Endothelial cell of umbilical vein (primary cell): ENCODE measurements at regions not wholly inside any gene's neighbourhood (a gene's known extent, or its start where the extent isn't known, plus 50 kb on each side); places are given as distances from the start of the nearest gene placed in this dataset.

Experiments
- BruUV-seq: library from RNA; stranded (reverse); fragments of 400-500 nt; replicated peaks from 2 replicates; lab custom pipeline; 2021; lab: Mats Ljungman, UMichigan
- CTCF ChIA-PET: fragments of 300-600, 350-600 bp; sonication (Branson Sonifier 250); formaldehyde crosslinking; loops from one replicate; lab custom pipeline; 2021; ENCODE audit warnings: antibody characterized with exemption, inconsistent platforms; lab: Charles Lee
- POLR2A ChIA-PET: fragments of 300-600, 350-600 bp; sonication (Branson Sonifier 250); formaldehyde crosslinking; loops from one replicate; lab custom pipeline; 2021; ENCODE audit warnings: antibody characterized with exemption, inconsistent platforms; lab: Charles Lee
- DNase-seq: peaks from one replicate; pipeline ENCODE4 v3.0.0-alpha.2; 2011; ENCODE audit warnings: low read depth, low spot score
- FAIRE-seq: peaks from 2 replicates; lab custom pipeline; 2011; peaks lifted over from hg19 to GRCh38; lab: Jason Lieb, UNC
- H2AFZ ChIP-seq: 2 replicates; pipeline ENCODE4 v1.6.0; 2012; ENCODE audit warnings: low read depth, low read length, control low read depth, inconsistent platforms
- H3K27ac ChIP-seq: 2 replicates; pipeline ENCODE4 v1.5.1; 2011; ENCODE audit warnings: low read depth, mild to moderate bottlenecking, control low read depth, low read length, moderate library complexity; ENCODE audit not compliant: insufficient read depth
- H3K27me3 ChIP-seq, 2 experiments: 2 replicates each; pipeline versions ENCODE4 v1.6.0 to v1.6.1; 2011; ENCODE audit warnings: low read length in 2 of 2, mixed read lengths in 1 of 2; ENCODE audit not compliant: control insufficient read depth in 2 of 2, insufficient read depth in 2 of 2
- H3K36me3 ChIP-seq, 2 experiments: 2 replicates in 1 of 2; 3 replicates in 1 of 2; pipeline ENCODE4 v1.5.1; 2011; ENCODE audit warnings: low read length in 2 of 2, mild to moderate bottlenecking in 1 of 2, moderate library complexity in 1 of 2; ENCODE audit not compliant: control insufficient read depth in 2 of 2, insufficient read depth in 2 of 2; ENCODE audit errors: extremely low read depth in 1 of 2
- H3K4me1 ChIP-seq: 3 replicates; pipeline ENCODE4 v1.5.1; 2011; ENCODE audit warnings: mild to moderate bottlenecking, low read length; ENCODE audit not compliant: control insufficient read depth, insufficient read depth; ENCODE audit errors: extremely low read depth
- H3K4me2 ChIP-seq: 2 replicates; pipeline ENCODE4 v1.6.1; 2011; ENCODE audit warnings: low read length, control low read depth, mixed read lengths; ENCODE audit not compliant: insufficient read depth
- H3K4me3 ChIP-seq, 3 experiments: fragments of 200-600 bp in 1 of 3; sonication (generic), shearing (Covaris generic) in 1 of 3; replicated peaks in 1 of 3; 2 replicates each; pipeline ENCODE4 v1.5.1; 2011 to 2016; ENCODE audit warnings: control low read depth in 3 of 3, low read length in 3 of 3, mild to moderate bottlenecking in 2 of 3, inconsistent platforms in 1 of 3, low read depth in 1 of 3, moderate library complexity in 1 of 3; ENCODE audit not compliant: insufficient read depth in 1 of 3
- H3K79me2 ChIP-seq: 2 replicates; pipeline ENCODE4 v1.6.0; 2012; ENCODE audit warnings: low read length, inconsistent platforms; ENCODE audit not compliant: control insufficient read depth, insufficient read depth
- H3K9ac ChIP-seq: replicated peaks from 2 replicates; pipeline ENCODE3; 2011; ENCODE audit warnings: low read length, control low read depth; ENCODE audit not compliant: insufficient read depth; ENCODE audit errors: extremely low read depth
- H3K9me1 ChIP-seq: replicated peaks from 3 replicates; pipeline ENCODE4 v1.6.0; 2011; ENCODE audit warnings: mild to moderate bottlenecking, low read length; ENCODE audit not compliant: control insufficient read depth, insufficient read depth; ENCODE audit errors: extremely low read depth
- H3K9me3 ChIP-seq: replicated peaks from 2 replicates; pipeline ENCODE4 v1.5.1; 2012; ENCODE audit warnings: low read length, inconsistent platforms; ENCODE audit not compliant: control insufficient read depth, insufficient read depth
- H4K20me1 ChIP-seq: replicated peaks from 2 replicates; pipeline ENCODE3; 2011; ENCODE audit warnings: mild to moderate bottlenecking, low read length; ENCODE audit not compliant: control insufficient read depth, insufficient read depth; ENCODE audit errors: extremely low read depth
- CTCF ChIP-seq, 2 donors: IDR thresholded peaks; 1 replicate in 1 of 2; 2 replicates in 1 of 2; pipeline ENCODE4 v1.5.1; 2011; ENCODE audit warnings: low read length in 2 of 2, mild to moderate bottlenecking in 2 of 2, moderate library complexity in 2 of 2, control low read depth in 1 of 2, inconsistent platforms in 1 of 2, low read depth in 1 of 2; ENCODE audit not compliant: insufficient read depth in 1 of 2; ENCODE audit errors: extremely low read depth in 1 of 2
- EZH2 ChIP-seq: IDR thresholded peaks from 2 replicates; pipeline ENCODE4 v1.6.1; 2012; ENCODE audit warnings: borderline replicate concordance, low read depth, mild to moderate bottlenecking, moderate library complexity, low read length, inconsistent platforms; ENCODE audit not compliant: severe bottlenecking
- FOS ChIP-seq: IDR thresholded peaks from 2 replicates; pipeline ENCODE4 v1.6.1; 2011; ENCODE audit warnings: mild to moderate bottlenecking, low read length, moderate library complexity, borderline replicate concordance; ENCODE audit not compliant: insufficient read depth
- GATA2 ChIP-seq: IDR thresholded peaks from 2 replicates; pipeline ENCODE4 v1.7.0; 2011; ENCODE audit warnings: low read depth, mild to moderate bottlenecking, moderate library complexity, mixed read lengths, low read length; ENCODE audit not compliant: insufficient read length, insufficient read depth
- JUN ChIP-seq: IDR thresholded peaks from 2 replicates; pipeline ENCODE4 v1.6.1; 2011; ENCODE audit warnings: borderline replicate concordance, low read depth; ENCODE audit not compliant: insufficient read length, insufficient read depth
- MAX ChIP-seq: IDR thresholded peaks from 2 replicates; pipeline ENCODE4 v1.6.1; 2011; ENCODE audit not compliant: insufficient read depth, insufficient read length
- MYC ChIP-seq: IDR thresholded peaks from one replicate; pipeline ENCODE4 v1.6.1; 2011; ENCODE audit warnings: mild to moderate bottlenecking, low read depth, low read length
- POLR2A ChIP-seq: IDR thresholded peaks from 2 replicates; pipeline ENCODE4 v1.6.1; 2012; ENCODE audit warnings: low read depth, mild to moderate bottlenecking, control low read depth, low read length
- POLR2AphosphoS5 ChIP-seq: IDR thresholded peaks from 2 replicates; pipeline ENCODE4 v1.6.1; 2012; ENCODE audit warnings: low read depth, mild to moderate bottlenecking, control low read depth, low read length, moderate library complexity; ENCODE audit not compliant: insufficient read depth
- dilution Hi-C: fragments of 300-500 bp; cut with MboI; formaldehyde crosslinking; loops from one replicate; pipeline ENCODE4 v1.15.0; 2019; ENCODE audit warnings: low sequenced_read_pairs; ENCODE audit not compliant: extremely low pct_ligation_motif_present
- intact Hi-C: fragments of 100-400 bp; cut with micrococcal nuclease; formaldehyde crosslinking; loops from one replicate; pipeline ENCODE4 v1.10.0; 2022

- FAIRE-seq: no peak
- no peaks in the 10 kb centered on the region for H3K36me3 ChIP-seq
- ChIA-PET POLR2A (no interaction called here), CTCF (no interaction called here)
- intact Hi-C loops (no loop called here), dilution Hi-C loops (no loop called here)
- no peak overlapping the region for H3K4me2 ChIP-seq
- no peaks in the 10 kb centered on the region for H3K4me1 ChIP-seq
- no TSS peak for BruUV-seq
- TF ChIP-seq EZH2 (no peak), CTCF (IDR thresholded peaks at IDR 0.05; ENCODE audit: extremely low read depth in 1 of 2, insufficient read depth in 1 of 2, low read depth in 1 of 2, low read length in 2 of 2) (no peak), POLR2A (no peak), POLR2AphosphoS5 (no peak), MAX (no peak), JUN (no peak), GATA2 (no peak), FOS (no peak), MYC (no peak)
- H3K9me1 ChIP-seq: no peaks in the 10 kb centered on the region
- H4K20me1 ChIP-seq: no peaks in the 10 kb centered on the region
- no peak overlapping the region for H2AFZ ChIP-seq
- no peak overlapping the region for H3K9ac ChIP-seq
- H3K9me3 ChIP-seq: no peaks in the 10 kb centered on the region
- no peak for DNase-seq
- peaks cover 6 to 10% of the 10 kb centered on the region in 2 experiments for H3K27me3 ChIP-seq
- no peak overlapping the region for H3K27ac ChIP-seq
- no peak overlapping the region for H3K4me3 ChIP-seq
- no peaks in the 10 kb centered on the region for H3K79me2 ChIP-seq
Observed at GRCh38 chr5:57035955-57036354, 84.0 kb upstream of the MIER3 start.
